Mesendoderm (in vitro differentiated cells): ENCODE measurements at regions not wholly inside any gene's neighbourhood (a gene's known extent, or its start where the extent isn't known, plus 50 kb on each side); places are given as distances from the start of the nearest gene placed in this dataset.

Experiments used
- DNase-seq: peaks from one replicate; pipeline ENCODE4 v3.0.0; 2013
- H2AK5ac ChIP-seq: 2 replicates; pipeline ENCODE4 v1.6.1; 2013; ENCODE audit warnings: low read length, inconsistent platforms
- H2BK120ac ChIP-seq: 2 replicates; pipeline ENCODE4 v1.6.1; 2013; ENCODE audit warnings: low read depth, mild to moderate bottlenecking, low read length, moderate library complexity, mixed read lengths
- H2BK15ac ChIP-seq: replicated peaks from 2 replicates; pipeline ENCODE4 v1.6.1; 2013; ENCODE audit warnings: low read depth, mild to moderate bottlenecking, moderate library complexity
- H2BK5ac ChIP-seq: 2 replicates; pipeline ENCODE4 v1.6.1; 2013; ENCODE audit warnings: low read length, inconsistent platforms
- H3K18ac ChIP-seq: 2 replicates; pipeline ENCODE4 v1.6.1; 2013; ENCODE audit warnings: mild to moderate bottlenecking, low read length, mixed read lengths
- H3K23ac ChIP-seq: one replicate; pipeline ENCODE4 v1.6.1; 2013; ENCODE audit warnings: low read length
- H3K27ac ChIP-seq: 2 replicates; pipeline ENCODE4 v1.5.1; 2013; ENCODE audit warnings: low read depth, mild to moderate bottlenecking, inconsistent platforms, low read length, moderate library complexity
- H3K27me3 ChIP-seq: 2 replicates; pipeline ENCODE4 v1.6.1; 2013; ENCODE audit warnings: low read length, control low read depth, mild to moderate bottlenecking, inconsistent platforms; ENCODE audit not compliant: insufficient read depth, poor library complexity
- H3K36me3 ChIP-seq: 2 replicates; pipeline ENCODE4 v1.6.1; 2013; ENCODE audit warnings: low read length, inconsistent platforms; ENCODE audit not compliant: control insufficient read depth, insufficient read depth
- H3K4ac ChIP-seq: one replicate; pipeline ENCODE4 v1.6.1; 2013; ENCODE audit warnings: low read depth, mild to moderate bottlenecking, low read length, moderate library complexity
- H3K4me1 ChIP-seq: 2 replicates; pipeline ENCODE4 v1.6.1; 2013; ENCODE audit warnings: low read depth, low read length, inconsistent platforms; ENCODE audit not compliant: control insufficient read depth
- H3K4me2 ChIP-seq: 2 replicates; pipeline ENCODE4 v1.6.1; 2013; ENCODE audit warnings: low read length
- H3K4me3 ChIP-seq: 2 replicates; pipeline ENCODE4 v1.5.1; 2013; ENCODE audit warnings: mild to moderate bottlenecking, low read length
- H3K56ac ChIP-seq: one replicate; pipeline ENCODE4 v1.6.1; 2013; ENCODE audit warnings: low read length
- H3K79me1 ChIP-seq: 2 replicates; pipeline ENCODE4 v1.6.1; 2013; ENCODE audit warnings: low read length, inconsistent platforms
- H3K79me2 ChIP-seq: 2 replicates; pipeline ENCODE4 v1.6.1; 2013; ENCODE audit warnings: mild to moderate bottlenecking, low read length; ENCODE audit not compliant: control insufficient read depth, insufficient read depth
- H3K9ac ChIP-seq: 2 replicates; pipeline ENCODE4 v1.6.1; 2013; ENCODE audit warnings: low read length, inconsistent platforms
- H4K5ac ChIP-seq: one replicate; pipeline ENCODE4 v1.6.1; 2013; ENCODE audit warnings: low read length
- H4K8ac ChIP-seq: one replicate; pipeline ENCODE4 v1.6.1; 2013; ENCODE audit warnings: low read depth, mild to moderate bottlenecking, control low read depth, low read length, moderate library complexity
- WGBS: extraction: QIAGEN DNeasy Blood & Tissue Kit; methylation state at CpG from one replicate; pipeline ENCODE4 v1.1.7; 2013; ENCODE audit warnings: low lambda C conversion rate, missing lambda C conversion rate; ENCODE audit not compliant: insufficient coverage; ENCODE audit errors: extremely low coverage; 5-methylcytosine and 5-hydroxymethylcytosine counted together

GRCh38 chr16:63995025-63995424, 1126.8 kb downstream of the CDH11 start:
- no peak overlapping the region for H4K8ac ChIP-seq
- H2BK5ac ChIP-seq, result no peak overlapping the region
- no peaks in the 10 kb centered on the region for H3K79me1 ChIP-seq
- no peak overlapping the region for H2AK5ac ChIP-seq
- no peak overlapping the region for H2BK15ac ChIP-seq
- H3K56ac ChIP-seq, result no peak overlapping the region
- H3K23ac ChIP-seq, result no peak overlapping the region
- no peak overlapping the region for H2BK120ac ChIP-seq
- H3K4me2 ChIP-seq, result no peak overlapping the region
- no peak overlapping the region for H4K5ac ChIP-seq
- H3K9ac ChIP-seq, result no peak overlapping the region
- no peaks in the 10 kb centered on the region for H3K36me3 ChIP-seq
- no peaks in the 10 kb centered on the region for H3K4me1 ChIP-seq
- H3K27ac ChIP-seq, result no peak overlapping the region
- no peak overlapping the region for H3K4ac ChIP-seq
- WGBS, result no CpG with 5 or more reads among the region's 8 CpGs
- H3K79me2 ChIP-seq, result no peaks in the 10 kb centered on the region
- DNase-seq, result no peak
- H3K27me3 ChIP-seq, result no peaks in the 10 kb centered on the region
- no peak overlapping the region for H3K18ac ChIP-seq
- H3K4me3 ChIP-seq, result no peak overlapping the region

GRCh38 chr16:63983401-63983800, 1138.5 kb downstream of the CDH11 start:
- no peak overlapping the region for H3K56ac ChIP-seq
- peak; percentile 58 for DNase-seq
- no peak overlapping the region for H3K18ac ChIP-seq

GRCh38 chr16:63982741-63983140, 1139.1 kb downstream of the CDH11 start:
- Histone ChIP-seq H3K4me1 (peaks cover 1% of the 10 kb centered on the region), H3K4me3 (no peak overlapping the region), H3K79me2 (no peaks in the 10 kb centered on the region), H3K27me3 (no peaks in the 10 kb centered on the region), H4K5ac (no peak overlapping the region), H3K4me2 (no peak overlapping the region), H3K23ac (no peak overlapping the region), H3K56ac (no peak overlapping the region), H2AK5ac (no peak overlapping the region), H2BK5ac (no peak overlapping the region), H3K18ac (no peak overlapping the region), H2BK15ac (no peak overlapping the region), H3K9ac (no peak overlapping the region), H3K27ac (no peak overlapping the region), H3K4ac (no peak overlapping the region), H3K36me3 (no peaks in the 10 kb centered on the region), H4K8ac (no peak overlapping the region), H2BK120ac (no peak overlapping the region), H3K79me1 (no peaks in the 10 kb centered on the region)
- no CpG with 5 or more reads among the region's 3 CpGs for WGBS
- no peak for DNase-seq

More at GRCh38 chr16:63983401-63983800, 1138.5 kb downstream of the CDH11 start:
- WGBS, result no CpG with 5 or more reads among the region's 2 CpGs
- H2AK5ac ChIP-seq, result no peak overlapping the region
- no peak overlapping the region for H3K23ac ChIP-seq
- H4K5ac ChIP-seq, result no peak overlapping the region
- H3K27ac ChIP-seq, result no peak overlapping the region
- no peaks in the 10 kb centered on the region for H3K36me3 ChIP-seq
- H3K4me1 ChIP-seq, result peaks cover 1% of the 10 kb centered on the region
- H2BK5ac ChIP-seq, result no peak overlapping the region
- H3K4ac ChIP-seq, result no peak overlapping the region
- H3K79me1 ChIP-seq, result no peaks in the 10 kb centered on the region
- no peak overlapping the region for H3K9ac ChIP-seq
- no peak overlapping the region for H2BK15ac ChIP-seq
- no peaks in the 10 kb centered on the region for H3K79me2 ChIP-seq
- no peaks in the 10 kb centered on the region for H3K27me3 ChIP-seq
- H3K4me2 ChIP-seq, result no peak overlapping the region
- no peak overlapping the region for H2BK120ac ChIP-seq
- H4K8ac ChIP-seq, result no peak overlapping the region
- no peak overlapping the region for H3K4me3 ChIP-seq

- H3K79me2 ChIP-seq, result no peaks in the 10 kb centered on the region
- H3K4me2 ChIP-seq, result no peak overlapping the region
- H3K18ac ChIP-seq, result no peak overlapping the region
- no peak overlapping the region for H2AK5ac ChIP-seq
- no CpG with 5 or more reads among the region's 5 CpGs for WGBS
- no peak overlapping the region for H2BK120ac ChIP-seq
- no peak overlapping the region for H3K23ac ChIP-seq
- no peak overlapping the region for H2BK15ac ChIP-seq
- H3K27me3 ChIP-seq, result no peaks in the 10 kb centered on the region
- H3K27ac ChIP-seq, result no peak overlapping the region
- H3K4me3 ChIP-seq, result no peak overlapping the region
- H3K56ac ChIP-seq, result no peak overlapping the region
- no peak overlapping the region for H3K9ac ChIP-seq
- peaks cover 1% of the 10 kb centered on the region for H3K4me1 ChIP-seq
- no peak overlapping the region for H4K8ac ChIP-seq
- no peak overlapping the region for H3K4ac ChIP-seq
- no peaks in the 10 kb centered on the region for H3K36me3 ChIP-seq
- peak; percentile 46 for DNase-seq
- no peaks in the 10 kb centered on the region for H3K79me1 ChIP-seq
- no peak overlapping the region for H4K5ac ChIP-seq
- H2BK5ac ChIP-seq, result no peak overlapping the region
Observed at GRCh38 chr16:63982110-63982509, 1139.8 kb downstream of the CDH11 start.

GRCh38 chr16:63981639-63982038, 1140.2 kb downstream of the CDH11 start:
- Histone ChIP-seq H2BK120ac (no peak overlapping the region), H2BK15ac (no peak overlapping the region), H4K5ac (peak overlapping the region; percentile 27), H3K23ac (no peak overlapping the region), H2BK5ac (no peak overlapping the region), H2AK5ac (no peak overlapping the region), H3K79me1 (no peaks in the 10 kb centered on the region), H3K79me2 (no peaks in the 10 kb centered on the region), H4K8ac (no peak overlapping the region), H3K56ac (no peak overlapping the region), H3K18ac (no peak overlapping the region), H3K36me3 (no peaks in the 10 kb centered on the region), H3K4me3 (no peak overlapping the region), H3K4me2 (no peak overlapping the region), H3K9ac (no peak overlapping the region), H3K27me3 (no peaks in the 10 kb centered on the region), H3K4ac (no peak overlapping the region), H3K27ac (no peak overlapping the region), H3K4me1 (peaks cover 1% of the 10 kb centered on the region)
- no CpG with 5 or more reads among the region's 2 CpGs for WGBS
- DNase-seq, result no peak

- Histone ChIP-seq H3K4ac (no peak overlapping the region), H4K8ac (no peak overlapping the region), H2BK120ac (no peak overlapping the region), H3K79me2 (no peaks in the 10 kb centered on the region), H4K5ac (no peak overlapping the region), H3K36me3 (no peaks in the 10 kb centered on the region), H3K4me1 (peaks cover 1% of the 10 kb centered on the region), H2BK5ac (no peak overlapping the region), H3K4me2 (no peak overlapping the region), H3K9ac (no peak overlapping the region), H2BK15ac (no peak overlapping the region), H3K27ac (no peak overlapping the region), H2AK5ac (no peak overlapping the region), H3K4me3 (no peak overlapping the region), H3K18ac (no peak overlapping the region), H3K27me3 (no peaks in the 10 kb centered on the region), H3K23ac (no peak overlapping the region), H3K79me1 (no peaks in the 10 kb centered on the region), H3K56ac (no peak overlapping the region)
- no CpG with 5 or more reads among the region's 3 CpGs for WGBS
- DNase-seq, result no peak
Observed at GRCh38 chr16:63980763-63981162, 1141.1 kb downstream of the CDH11 start.
